PC-9 (cell line): ENCODE measurements at regions not wholly inside any gene's neighbourhood (a gene's known extent, or its start where the extent isn't known, plus 50 kb on each side); places are given as distances from the start of the nearest gene placed in this dataset.

Experiments used
- BruUV-seq: library from RNA; stranded (reverse); fragments of 400-500 nt; replicated peaks from 2 replicates; lab custom pipeline; 2021; lab: Mats Ljungman, UMichigan
- CTCF ChIA-PET: fragments of 300-600 bp; sonication (Branson Sonifier 250); formaldehyde crosslinking; loops from one replicate; lab custom pipeline; 2022; ENCODE audit warnings: antibody characterized with exemption; lab: Charles Lee
- POLR2A ChIA-PET: fragments of 300-600 bp; sonication (Branson Sonifier 250); formaldehyde crosslinking; loops from one replicate; lab custom pipeline; 2022; ENCODE audit warnings: antibody characterized with exemption; ENCODE audit not compliant: unreplicated experiment; lab: Charles Lee
- DNase-seq, 2 experiments: peaks; one replicate each; pipeline versions ENCODE4 v3.0.0 to v3.0.0-alpha.2; 2015 to 2022; ENCODE audit warnings: mixed read lengths in 1 of 2
- H2AFZ ChIP-seq: fragments of 200-600 bp; sonication (generic); 2 replicates; pipeline ENCODE4 v1.8.1; 2017; ENCODE audit warnings: antibody characterized with exemption
- H3F3A ChIP-seq: fragments of 200-600 bp; sonication (generic); 2 replicates; pipeline ENCODE4 v1.8.1; 2017; ENCODE audit warnings: antibody characterized with exemption, mild to moderate bottlenecking, low read depth; ENCODE audit not compliant: insufficient read depth
- H3K27ac ChIP-seq: fragments of 200-600 bp; sonication (generic); 2 replicates; pipeline ENCODE4 v1.6.1; 2016; ENCODE audit warnings: mixed run types
- H3K27me3 ChIP-seq: fragments of 200-600 bp; sonication (generic); 2 replicates; pipeline ENCODE4 v1.6.1; 2016; ENCODE audit warnings: low read depth, mixed run types; ENCODE audit not compliant: insufficient read depth
- H3K36me3 ChIP-seq: fragments of 200-600 bp; sonication (generic); 2 replicates; pipeline ENCODE4 v1.6.1; 2016; ENCODE audit warnings: low read depth, mixed run types
- H3K4me1 ChIP-seq: fragments of 200-600 bp; sonication (generic); replicated peaks from 2 replicates; pipeline ENCODE4 v1.6.1; 2016; ENCODE audit warnings: mixed run types; ENCODE audit not compliant: insufficient read depth
- H3K4me2 ChIP-seq: fragments of 200-600 bp; sonication (generic); 2 replicates; pipeline ENCODE4 v1.6.1; 2017; ENCODE audit warnings: mixed run types
- H3K4me3 ChIP-seq: fragments of 200-600 bp; sonication (generic); 2 replicates; pipeline ENCODE4 v1.6.1; 2016; ENCODE audit warnings: mixed run types
- H3K79me2 ChIP-seq: fragments of 200-600 bp; sonication (generic); 2 replicates; pipeline ENCODE4 v1.6.1; 2017; ENCODE audit warnings: low read depth, mixed run types
- H3K9me2 ChIP-seq: fragments of 200-600 bp; sonication (generic); 2 replicates; pipeline ENCODE4 v1.8.1; 2017; ENCODE audit warnings: mild to moderate bottlenecking; ENCODE audit not compliant: insufficient read depth
- H3K9me3 ChIP-seq: fragments of 200-600 bp; sonication (generic); 2 replicates; pipeline ENCODE4 v1.8.1; 2016; ENCODE audit warnings: low read depth; ENCODE audit not compliant: insufficient read depth
- H4K20me1 ChIP-seq: fragments of 200-600 bp; sonication (generic); 2 replicates; pipeline ENCODE4 v1.8.1; 2017; ENCODE audit not compliant: insufficient read depth
- EZH2 ChIP-seq: fragments of 200-600 bp; sonication (generic); IDR thresholded peaks from 2 replicates; pipeline ENCODE4 v1.8.0; 2017; ENCODE audit warnings: antibody characterized with exemption, low read depth
- intact Hi-C: fragments of 100-400 bp; cut with micrococcal nuclease; formaldehyde crosslinking; loops from one replicate; pipeline ENCODE4 v1.10.0; 2022; ENCODE audit not compliant: unreplicated experiment
- TF ChIP-seq, protein P1 (sequence below): fragments of 200-600 bp; sonication (generic); conservative IDR thresholded peaks from 2 replicates; pipeline ENCODE4 v1.6.1; 2017; ENCODE audit warnings: mixed run types, antibody characterized with exemption, mild to moderate bottlenecking, moderate library complexity

DNA sequence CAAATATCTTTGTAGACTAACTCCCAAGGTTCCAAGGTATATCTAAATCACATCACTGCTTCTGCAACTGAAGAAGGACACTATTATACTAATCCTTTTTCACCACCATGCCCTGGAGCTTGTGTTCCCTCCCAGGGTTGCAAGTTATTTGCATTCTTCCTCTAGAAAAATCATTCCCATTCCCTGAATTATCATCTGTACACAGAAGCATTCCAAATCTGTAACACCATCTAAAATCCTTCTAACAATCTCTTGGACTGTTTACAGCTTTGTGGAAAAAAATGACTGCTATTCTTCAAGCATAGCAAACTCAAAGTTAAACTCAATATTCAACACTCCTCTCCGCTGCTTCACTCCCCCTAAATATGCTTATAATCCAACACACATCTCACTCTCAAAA is 1570.8 kb upstream of the ADGRL3 start:
- H3F3A ChIP-seq = no peaks in the 10 kb centered on the region
- H3K4me1 ChIP-seq = no peaks in the 10 kb centered on the region
- POLR2A ChIA-PET = no interaction called here
- TF ChIP-seq EZH2 = no peak
- TF ChIP-seq, protein P1, sequence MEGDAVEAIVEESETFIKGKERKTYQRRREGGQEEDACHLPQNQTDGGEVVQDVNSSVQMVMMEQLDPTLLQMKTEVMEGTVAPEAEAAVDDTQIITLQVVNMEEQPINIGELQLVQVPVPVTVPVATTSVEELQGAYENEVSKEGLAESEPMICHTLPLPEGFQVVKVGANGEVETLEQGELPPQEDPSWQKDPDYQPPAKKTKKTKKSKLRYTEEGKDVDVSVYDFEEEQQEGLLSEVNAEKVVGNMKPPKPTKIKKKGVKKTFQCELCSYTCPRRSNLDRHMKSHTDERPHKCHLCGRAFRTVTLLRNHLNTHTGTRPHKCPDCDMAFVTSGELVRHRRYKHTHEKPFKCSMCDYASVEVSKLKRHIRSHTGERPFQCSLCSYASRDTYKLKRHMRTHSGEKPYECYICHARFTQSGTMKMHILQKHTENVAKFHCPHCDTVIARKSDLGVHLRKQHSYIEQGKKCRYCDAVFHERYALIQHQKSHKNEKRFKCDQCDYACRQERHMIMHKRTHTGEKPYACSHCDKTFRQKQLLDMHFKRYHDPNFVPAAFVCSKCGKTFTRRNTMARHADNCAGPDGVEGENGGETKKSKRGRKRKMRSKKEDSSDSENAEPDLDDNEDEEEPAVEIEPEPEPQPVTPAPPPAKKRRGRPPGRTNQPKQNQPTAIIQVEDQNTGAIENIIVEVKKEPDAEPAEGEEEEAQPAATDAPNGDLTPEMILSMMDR = no peak
- no peaks in the 10 kb centered on the region for H3K9me2 ChIP-seq
- no TSS peak for BruUV-seq
- no peaks in the 10 kb centered on the region for H4K20me1 ChIP-seq
- no peak overlapping the region for H3K27ac ChIP-seq
- H3K9me3 ChIP-seq = no peaks in the 10 kb centered on the region
- CTCF ChIA-PET = no interaction called here
- no peak overlapping the region for H3K4me3 ChIP-seq
- no peaks in the 10 kb centered on the region for H3K36me3 ChIP-seq
- no peak for DNase-seq
- H3K79me2 ChIP-seq = no peaks in the 10 kb centered on the region
- H3K27me3 ChIP-seq = no peaks in the 10 kb centered on the region
- no peak overlapping the region for H3K4me2 ChIP-seq
- intact Hi-C loops = no loop called here
- H2AFZ ChIP-seq = no peak overlapping the region

DNA sequence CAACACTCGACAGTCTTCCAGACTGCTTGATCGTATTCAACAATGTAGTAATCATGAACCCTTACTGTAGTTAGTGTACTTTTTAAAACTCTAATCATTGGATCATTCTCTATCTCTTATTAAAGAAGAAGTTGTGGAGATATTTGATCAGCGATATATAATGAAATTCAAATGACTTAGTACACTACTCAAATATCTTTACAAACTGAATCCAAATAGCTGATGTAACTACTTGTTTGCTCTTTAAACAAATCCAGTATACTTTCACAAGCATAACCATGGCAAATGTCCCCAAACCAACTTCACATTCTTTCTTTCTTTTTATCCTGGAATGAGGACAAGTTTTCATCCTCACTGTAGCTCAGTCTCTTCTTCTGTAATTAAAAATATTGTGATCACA is 1569.9 kb upstream of the ADGRL3 start:
- H4K20me1 ChIP-seq = no peaks in the 10 kb centered on the region
- POLR2A ChIA-PET = no interaction called here
- no peaks in the 10 kb centered on the region for H3K27me3 ChIP-seq
- H2AFZ ChIP-seq = no peak overlapping the region
- H3K79me2 ChIP-seq = no peaks in the 10 kb centered on the region
- intact Hi-C loops = no loop called here
- BruUV-seq = no TSS peak
- H3K4me3 ChIP-seq = no peak overlapping the region
- TF ChIP-seq, protein P1 = no peak
- TF ChIP-seq EZH2 = no peak
- no peaks in the 10 kb centered on the region for H3K9me3 ChIP-seq
- no peak overlapping the region for H3K27ac ChIP-seq
- H3K4me1 ChIP-seq = no peaks in the 10 kb centered on the region
- H3K9me2 ChIP-seq = no peaks in the 10 kb centered on the region
- H3K4me2 ChIP-seq = no peak overlapping the region
- no peak for DNase-seq
- no peaks in the 10 kb centered on the region for H3F3A ChIP-seq
- CTCF ChIA-PET = no interaction called here
- no peaks in the 10 kb centered on the region for H3K36me3 ChIP-seq

DNA sequence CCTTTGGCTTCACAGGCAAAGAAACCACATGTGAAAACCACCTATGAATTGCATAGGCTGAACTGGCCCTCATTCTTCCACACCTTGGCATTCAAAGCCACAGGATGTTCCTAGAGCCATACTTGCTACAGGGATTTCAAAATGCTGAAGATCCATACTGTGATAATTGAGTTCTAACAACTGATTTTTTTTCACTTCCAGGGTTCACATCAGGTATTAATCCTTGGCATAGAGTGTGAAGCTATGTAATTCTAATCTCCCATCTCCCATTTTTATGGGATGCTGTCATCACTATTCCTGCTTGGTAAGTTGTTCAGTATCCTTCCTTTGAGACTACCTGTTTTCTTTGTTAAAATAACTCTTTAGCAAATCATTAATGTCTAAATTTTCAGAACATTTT is 1569.2 kb upstream of the ADGRL3 start:
- no TSS peak for BruUV-seq
- no peaks in the 10 kb centered on the region for H3F3A ChIP-seq
- H3K36me3 ChIP-seq = no peaks in the 10 kb centered on the region
- H3K9me2 ChIP-seq = no peaks in the 10 kb centered on the region
- H3K27me3 ChIP-seq = no peaks in the 10 kb centered on the region
- ChIA-PET CTCF (no interaction called here), POLR2A (no interaction called here)
- no peak for TF ChIP-seq EZH2
- TF ChIP-seq, protein P1 = no peak
- H3K9me3 ChIP-seq = no peaks in the 10 kb centered on the region
- no peak overlapping the region for H3K4me2 ChIP-seq
- no peak overlapping the region for H3K27ac ChIP-seq
- H2AFZ ChIP-seq = no peak overlapping the region
- no peak for DNase-seq
- intact Hi-C loops = no loop called here
- H3K79me2 ChIP-seq = no peaks in the 10 kb centered on the region
- no peak overlapping the region for H3K4me3 ChIP-seq
- no peaks in the 10 kb centered on the region for H3K4me1 ChIP-seq
- no peaks in the 10 kb centered on the region for H4K20me1 ChIP-seq
